Motor neuron (in vitro differentiated cells): ENCODE measurements at regions not wholly inside any gene's neighbourhood (a gene's known extent, or its start where the extent isn't known, plus 50 kb on each side); places are given as distances from the start of the nearest gene placed in this dataset.

Experiments used
- ATAC-seq, 8 experiments: fragments of 200-7000 bp; cut with Tn5 transposase; replicated peaks in 6 of 8; 2 replicates each; pipeline ENCODE4 v1.8.0; 2021; ENCODE audit warnings: mild to moderate bottlenecking in 8 of 8, moderate library complexity in 8 of 8
- H3K27ac ChIP-seq, 2 donors: fragments of 250-450 bp; sonication (Bioruptor Pico); 2 replicates each; pipeline ENCODE4 v1.9.0; 2021; ENCODE audit warnings: antibody characterized with exemption in 2 of 2, mild to moderate bottlenecking in 2 of 2, moderate library complexity in 1 of 2
- H3K4me1 ChIP-seq, 2 donors: fragments of 250-450 bp; sonication (Bioruptor Pico); replicated peaks in 1 of 2; 2 replicates each; pipeline ENCODE4 v1.6.1; 2021; ENCODE audit warnings: antibody characterized with exemption in 2 of 2, mild to moderate bottlenecking in 2 of 2, moderate library complexity in 1 of 2
- H3K4me3 ChIP-seq, 5 donors: fragments of 250-450 bp; sonication (Bioruptor Pico); 2 replicates each; pipeline ENCODE4 v1.9.0; 2021; ENCODE audit warnings: antibody characterized with exemption in 5 of 5, mild to moderate bottlenecking in 5 of 5, moderate library complexity in 4 of 5
- WGBS, 10 experiments: fragments of 450-650 bp; shearing (Covaris generic); methylation state at CpG; one replicate each; pipeline ENCODE4 v1.0.0; 2022; 5-methylcytosine and 5-hydroxymethylcytosine counted together
- in situ Hi-C, 9 experiments: fragments of 400-800 bp; cut with MboI; loops; one replicate each; pipeline ENCODE4 v1.15.0; 2021; ENCODE audit warnings: low sequenced_read_pairs in 9 of 9, low pct_unique_long_range_greater_than_20kb in 2 of 9; ENCODE audit not compliant: unreplicated experiment in 9 of 9

- no peak overlapping the region for H3K4me3 ChIP-seq
- peaks cover 0 to 25% of the 10 kb centered on the region in 2 donors for H3K4me1 ChIP-seq
- WGBS, 10 experiments, result 6 to 94% (median 86%) methylated on average over 1 to 5 of the region's 5 CpGs; no CpG with 5 or more reads in 1 of the 10 experiments
- peak; percentile 23 to 89 (median 69) for ATAC-seq
- in situ Hi-C loops, result no loop called here
- H3K27ac ChIP-seq, result no peak overlapping the region
These were observed 309.0 kb downstream of the TFEC start for GRCh38 chr7:115721293-115722217.

DNA sequence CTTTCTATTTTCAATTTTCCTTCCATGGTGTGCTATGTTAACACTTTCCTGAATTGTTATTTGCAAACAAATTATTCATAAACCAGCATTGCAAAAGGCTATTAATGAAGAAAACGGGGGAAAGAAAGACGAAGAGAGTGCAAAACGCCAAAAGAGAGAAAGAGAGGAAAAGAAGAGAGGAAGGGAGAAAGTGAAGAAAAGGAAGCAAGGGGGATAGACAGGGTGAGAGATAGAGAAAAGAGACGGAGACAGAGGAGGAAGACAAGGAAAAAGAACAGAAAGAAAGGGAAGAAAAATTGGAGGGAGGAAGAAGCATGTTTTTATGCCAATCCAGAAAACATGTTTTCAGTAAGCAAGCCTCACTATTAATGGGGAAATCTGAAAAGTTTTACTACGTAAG is 310.6 kb downstream of the TFEC start:
- no peak overlapping the region for H3K27ac ChIP-seq
- H3K4me1 ChIP-seq, result peaks cover 0 to 25% of the 10 kb centered on the region in 2 donors
- no peak for ATAC-seq
- WGBS, 10 experiments, result 4 to 97% (median 88%) methylated on average over 1 to 5 of the region's 5 CpGs
- in situ Hi-C loops, result no loop called here
- no peak overlapping the region for H3K4me3 ChIP-seq

DNA sequence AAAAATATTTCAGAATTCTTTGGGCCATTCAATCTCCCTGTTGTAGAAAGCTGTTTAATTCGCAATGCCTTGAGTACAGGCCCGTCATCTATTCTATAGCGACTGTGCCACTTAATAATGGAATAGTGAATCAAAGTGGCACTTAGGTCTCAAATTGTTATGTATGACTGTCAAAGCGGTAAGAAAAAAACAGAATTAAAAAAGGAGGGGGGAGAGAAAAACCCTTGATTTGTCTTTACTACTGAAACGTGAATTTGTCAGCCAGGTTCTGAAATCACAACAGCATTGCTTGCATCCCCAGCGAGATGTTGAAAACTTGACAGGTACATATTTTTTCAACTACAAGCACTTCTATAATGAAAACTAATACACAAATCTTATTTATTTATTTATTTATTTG is 320.9 kb downstream of the TFEC start:
- Histone ChIP-seq H3K4me3 (no peak overlapping the region), H3K4me1 (peaks cover 5 to 28% of the 10 kb centered on the region in 2 donors), H3K27ac (no peak overlapping the region)
- WGBS, 10 experiments, result 69 to 98% (median 81%) methylated on average over 2 to 6 of the region's 6 CpGs
- ATAC-seq, result peak in 3 of 8 experiments; percentile 1 to 16 (median 7)
- in situ Hi-C loops, result no loop called here

GRCh38 chr7:115708013-115708341 is 322.6 kb downstream of the TFEC start:
- WGBS, 10 experiments, result 15 to 94% (median 31%) methylated on average over 1 to 4 of the region's 4 CpGs; no CpG with 5 or more reads in 4 of the 10 experiments
- H3K4me3 ChIP-seq, result peak overlapping the region in 1 of 5 donors; percentile 12
- H3K4me1 ChIP-seq, result peaks cover 5 to 28% of the 10 kb centered on the region in 2 donors
- peak in 1 of 8 experiments; percentile 51 for ATAC-seq
- H3K27ac ChIP-seq, result no peak overlapping the region
- in situ Hi-C loops, result no loop called here

DNA sequence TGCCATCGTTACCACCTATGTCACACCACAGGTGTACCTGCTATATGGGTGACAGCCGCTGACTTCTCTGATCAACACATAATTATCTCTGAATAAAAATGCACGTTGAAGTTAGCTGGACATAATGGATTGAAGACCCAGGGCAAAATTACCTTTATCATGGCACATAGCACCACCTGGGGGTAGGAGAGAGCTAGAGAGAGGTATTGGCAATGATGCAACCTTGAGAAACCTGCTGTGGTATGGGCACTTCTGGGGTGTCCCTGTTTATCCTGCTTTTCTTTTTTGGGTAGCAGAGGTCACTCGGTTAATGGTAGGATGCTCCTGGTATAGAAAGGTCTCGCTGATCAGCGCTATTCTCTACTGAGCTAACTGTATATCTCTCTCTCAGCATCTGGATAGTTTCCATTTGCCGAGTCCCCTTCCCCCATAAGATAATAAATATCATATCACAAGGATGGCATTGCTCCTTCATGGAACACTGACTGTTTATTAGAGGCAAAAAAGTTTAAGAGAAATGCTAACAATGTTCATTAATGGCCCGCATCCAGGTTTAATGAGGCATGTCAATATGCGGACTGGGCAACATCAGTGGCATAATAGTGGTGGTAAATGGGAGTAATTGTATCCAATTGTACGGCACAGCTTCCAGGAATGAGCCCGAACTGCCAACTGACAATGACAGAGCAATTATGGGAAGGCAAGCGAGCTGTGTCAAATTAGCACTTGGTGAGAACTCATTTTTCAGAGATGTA is 323.1 kb downstream of the TFEC start:
- 47 to 92% (median 60%) methylated on average over 2 to 10 of the region's 12 CpGs; no CpG with 5 or more reads in 1 of the 10 experiments for WGBS, 10 experiments
- Histone ChIP-seq H3K4me3 (no peak overlapping the region), H3K27ac (no peak overlapping the region), H3K4me1 (peaks cover 5 to 28% of the 10 kb centered on the region in 2 donors)
- in situ Hi-C loops, result no loop called here
- ATAC-seq, result peak; percentile 36 to 90 (median 80)

DNA sequence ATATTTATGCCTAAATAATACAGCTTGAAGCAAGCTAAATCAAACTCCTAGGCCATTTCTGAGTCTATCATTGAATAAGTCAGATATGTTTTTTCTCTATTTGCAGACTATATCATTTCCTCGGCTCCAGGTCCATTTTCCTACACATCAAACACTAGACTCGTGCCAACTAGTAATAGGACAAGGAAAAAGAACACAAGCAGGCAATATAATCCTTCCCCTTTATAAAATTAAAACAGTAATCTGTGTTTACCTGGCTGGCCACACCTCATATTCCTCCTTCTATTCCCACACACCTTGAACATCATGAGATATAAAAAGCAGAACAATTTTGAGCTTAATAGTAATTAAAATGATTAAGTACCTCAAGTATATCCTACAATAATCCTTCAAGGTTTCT is 325.7 kb downstream of the TFEC start:
- no peak overlapping the region for H3K27ac ChIP-seq
- peaks cover 5 to 26% of the 10 kb centered on the region in 2 donors for H3K4me1 ChIP-seq
- 39 to 100% (median 90%) methylated on average over 1 to 2 of the region's 2 CpGs; no CpG with 5 or more reads in 1 of the 10 experiments for WGBS, 10 experiments
- H3K4me3 ChIP-seq, result no peak overlapping the region
- in situ Hi-C loops, result no loop called here
- no peak for ATAC-seq

DNA sequence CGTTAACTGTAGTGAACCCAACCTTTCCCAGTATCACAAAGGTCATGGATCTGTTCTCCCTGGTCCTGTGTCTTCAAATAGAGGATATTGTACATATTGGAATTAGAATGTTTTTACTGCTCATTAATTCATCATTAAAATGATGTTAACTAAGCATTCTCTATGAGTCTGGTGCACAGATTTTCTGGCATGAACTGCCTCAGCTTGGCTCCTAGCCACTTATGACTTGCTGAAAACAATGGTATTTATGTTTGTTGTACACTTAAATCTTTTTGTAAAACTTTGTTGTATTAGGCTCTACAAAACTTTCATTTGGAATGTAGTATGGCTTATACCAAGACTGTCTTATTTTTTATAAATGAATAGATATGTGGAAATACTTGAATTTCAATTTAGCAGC is 329.4 kb downstream of the TFEC start:
- ATAC-seq, result no peak
- in situ Hi-C loops, result no loop called here
- no peak overlapping the region for H3K27ac ChIP-seq
- H3K4me1 ChIP-seq, result no peaks in the 10 kb centered on the region
- H3K4me3 ChIP-seq, result no peak overlapping the region
- WGBS, 10 experiments, result 20 to 100% (median 89%) methylated on average over 1 of the region's 1 CpG; no CpG with 5 or more reads in 3 of the 10 experiments

GRCh38 chr7:115694424-115694823 is 336.1 kb downstream of the TFEC start:
- ATAC-seq, result no peak
- Histone ChIP-seq H3K4me1 (no peaks in the 10 kb centered on the region), H3K4me3 (no peak overlapping the region), H3K27ac (no peak overlapping the region)
- in situ Hi-C loops, result loop anchor here in 1 of 9 experiments (25.0 kb wide), 1 partner anchor 332 kb away; no protein-coding TSS in a partner anchor

DNA sequence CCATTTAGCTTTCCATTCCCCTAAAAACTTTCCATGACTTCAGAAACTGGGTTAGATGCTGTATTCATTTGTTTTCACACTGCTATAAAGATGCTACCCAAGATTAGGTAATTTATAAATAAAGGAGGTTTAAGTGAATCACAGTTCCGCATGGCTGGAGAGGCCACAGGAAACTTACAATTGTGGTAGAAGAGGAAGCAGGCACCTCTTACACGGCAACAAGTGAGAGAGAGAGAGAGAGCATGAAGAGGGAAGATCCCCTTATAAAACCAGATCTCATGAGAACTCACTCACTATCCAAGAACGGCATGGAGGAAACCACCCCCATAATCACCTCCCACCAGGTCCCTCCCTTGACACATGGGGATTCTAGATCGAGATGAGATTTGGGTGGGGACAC is 336.8 kb downstream of the TFEC start:
- Histone ChIP-seq H3K4me1 (no peaks in the 10 kb centered on the region), H3K4me3 (no peak overlapping the region), H3K27ac (no peak overlapping the region)
- 56 to 100% (median 96%) methylated on average over 1 to 4 of the region's 4 CpGs for WGBS, 10 experiments
- ATAC-seq, result no peak
- in situ Hi-C loops, result loop anchor here in 1 of 9 experiments (25.0 kb wide), 1 partner anchor 331 kb away; no protein-coding TSS in a partner anchor

DNA sequence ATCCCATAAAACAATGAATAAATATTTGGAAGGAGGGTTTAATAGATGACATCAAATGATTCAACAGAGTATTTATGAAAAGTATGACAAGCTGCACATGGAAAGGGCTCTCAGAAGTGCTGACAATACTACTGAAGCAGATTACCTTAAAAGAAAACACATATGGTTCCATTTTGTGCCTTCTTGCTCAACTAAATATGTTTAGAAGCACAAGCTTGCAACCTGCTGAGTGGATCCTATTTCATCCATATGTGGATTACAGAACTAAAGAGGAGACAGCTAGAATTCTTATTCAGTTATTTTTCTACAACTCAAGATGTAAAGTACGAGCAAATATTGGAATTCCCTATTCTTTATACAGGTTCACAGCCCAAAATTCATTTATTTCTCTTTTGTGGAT is 340.6 kb downstream of the TFEC start:
- Histone ChIP-seq H3K4me1 (no peaks in the 10 kb centered on the region), H3K27ac (no peak overlapping the region), H3K4me3 (no peak overlapping the region)
- WGBS, 10 experiments, result 0 to 100% (median 67%) methylated on average over 1 of the region's 1 CpG; no CpG with 5 or more reads in 1 of the 10 experiments
- no peak for ATAC-seq
- in situ Hi-C loops, result loop anchor here in 1 of 9 experiments (25.0 kb wide), 1 partner anchor 328 kb away; no protein-coding TSS in a partner anchor

GRCh38 chr7:115683093-115683492 is 347.5 kb downstream of the TFEC start:
- in situ Hi-C loops, result loop anchor here in 1 of 9 experiments (25.0 kb wide), 1 partner anchor 321 kb away; no protein-coding TSS in a partner anchor
- Histone ChIP-seq H3K4me1 (no peaks in the 10 kb centered on the region), H3K4me3 (no peak overlapping the region), H3K27ac (no peak overlapping the region)
- ATAC-seq, result no peak
- 81 to 100% (median 90%) methylated on average over 1 to 3 of the region's 3 CpGs for WGBS, 10 experiments

DNA sequence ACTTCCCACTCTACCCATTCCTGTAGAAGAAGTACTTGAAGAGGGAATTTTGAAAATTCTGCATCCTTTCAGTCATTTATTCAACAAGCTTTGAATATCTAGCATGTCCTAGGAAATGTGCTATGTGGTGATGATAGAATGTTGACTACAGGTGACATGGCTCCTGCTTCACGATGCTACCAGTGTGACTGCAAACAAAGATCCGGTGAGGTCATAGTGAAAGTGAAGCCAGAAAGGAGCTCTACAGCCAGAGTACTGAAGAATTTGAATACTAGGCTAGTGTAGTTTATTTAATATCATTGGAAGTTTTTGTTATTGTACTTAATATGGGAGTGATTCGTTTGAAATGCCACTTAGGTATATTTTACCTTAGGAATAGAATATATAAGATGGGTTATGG is 348.1 kb downstream of the TFEC start:
- no peak overlapping the region for H3K4me3 ChIP-seq
- H3K27ac ChIP-seq, result no peak overlapping the region
- in situ Hi-C loops, result loop anchor here in 1 of 9 experiments (25.0 kb wide), 1 partner anchor 320 kb away; no protein-coding TSS in a partner anchor
- WGBS, 10 experiments, result 53 to 90% (median 68%) methylated on average over 1 to 3 of the region's 3 CpGs; no CpG with 5 or more reads in 2 of the 10 experiments
- ATAC-seq, result no peak
- H3K4me1 ChIP-seq, result no peaks in the 10 kb centered on the region

DNA sequence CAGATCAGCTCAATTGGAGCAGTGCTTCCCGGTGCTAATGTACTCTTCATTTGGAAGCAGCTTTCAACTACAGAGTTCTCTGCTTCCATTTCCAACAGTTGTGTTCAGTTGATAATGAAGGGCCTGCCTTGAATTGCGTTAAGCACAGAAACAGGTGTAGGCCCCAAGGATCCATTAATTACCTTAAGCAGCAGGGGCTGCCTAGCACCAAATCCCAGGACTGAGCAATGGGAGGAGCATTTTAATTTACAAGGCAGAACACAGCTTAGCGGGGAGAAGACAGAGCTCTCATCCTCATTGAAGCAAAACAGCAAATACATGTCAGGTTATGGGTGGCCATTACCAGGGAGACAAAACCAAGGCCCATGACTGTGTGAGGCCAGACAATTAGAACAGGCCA is 349.6 kb downstream of the TFEC start:
- Histone ChIP-seq H3K4me3 (no peak overlapping the region), H3K4me1 (no peaks in the 10 kb centered on the region), H3K27ac (no peak overlapping the region)
- WGBS, 10 experiments, result 43 to 100% (median 100%) methylated on average over 1 to 3 of the region's 3 CpGs; no CpG with 5 or more reads in 3 of the 10 experiments
- in situ Hi-C loops, result loop anchor here in 1 of 9 experiments (25.0 kb wide), 1 partner anchor 319 kb away; no protein-coding TSS in a partner anchor
- ATAC-seq, result no peak
